ENCODE measurements at regions not wholly inside any gene's neighbourhood (a gene's known extent, or its start where the extent isn't known, plus 50 kb on each side); places are given as distances from the start of the nearest gene placed in this dataset.

- no peak for TF ChIP-seq CTCF (IDR thresholded peaks at IDR 0.05)
- no peak for TF ChIP-seq POLR2A (IDR thresholded peaks at IDR 0.05)
Measured at GRCh38 chrX:68918202-68918601, 89.4 kb downstream of the EFNB1 start.

All from testis (tissue), 2 donors.